ENCODE measurements at regions not wholly inside any gene's neighbourhood (a gene's known extent, or its start where the extent isn't known, plus 50 kb on each side); places are given as distances from the start of the nearest gene placed in this dataset.
A peak's percentile ranks its signal among the peaks of the same experiment; 100 is the strongest.

- no CpG with 5 or more reads among the region's 8 CpGs for WGBS (ENCODE audit: insufficient coverage, low lambda C conversion rate)
- no peak for DNase-seq
- H3K27ac ChIP-seq (ENCODE audit: low read length): no peak overlapping the region
- no peak overlapping the region for H3K4me3 ChIP-seq (ENCODE audit: low read length)
- H3K27me3 ChIP-seq (ENCODE audit: control insufficient read depth, insufficient read depth, low read length): no peaks in the 10 kb centered on the region
- peaks cover 4% of the 10 kb centered on the region for H3K36me3 ChIP-seq (ENCODE audit: control insufficient read depth, insufficient read depth, low read length)
- H3K9me3 ChIP-seq (ENCODE audit: control insufficient read depth, low read depth, low read length): no peaks in the 10 kb centered on the region
- no peaks in the 10 kb centered on the region for H3K4me1 ChIP-seq (ENCODE audit: control insufficient read depth, insufficient read depth, low read length)
Observed at GRCh38 chr11:70697701-70698100, 299.4 kb downstream of the CTTN start.

GRCh38 chr11:70698871-70699270, 300.5 kb downstream of the CTTN start:
- H3K4me3 ChIP-seq (ENCODE audit: low read length): no peak overlapping the region
- H3K36me3 ChIP-seq (ENCODE audit: control insufficient read depth, insufficient read depth, low read length): peaks cover 4% of the 10 kb centered on the region
- H3K27me3 ChIP-seq (ENCODE audit: control insufficient read depth, insufficient read depth, low read length): no peaks in the 10 kb centered on the region
- no CpG with 5 or more reads among the region's 2 CpGs for WGBS (ENCODE audit: insufficient coverage, low lambda C conversion rate)
- no peaks in the 10 kb centered on the region for H3K4me1 ChIP-seq (ENCODE audit: control insufficient read depth, insufficient read depth, low read length)
- H3K9me3 ChIP-seq (ENCODE audit: control insufficient read depth, low read depth, low read length): no peaks in the 10 kb centered on the region
- no peak overlapping the region for H3K27ac ChIP-seq (ENCODE audit: low read length)
- DNase-seq: no peak

GRCh38 chr11:70699294-70700221, 301.2 kb downstream of the CTTN start:
- Histone ChIP-seq H3K27me3 (ENCODE audit: control insufficient read depth, insufficient read depth, low read length) (no peaks in the 10 kb centered on the region), H3K4me1 (ENCODE audit: control insufficient read depth, insufficient read depth, low read length) (no peaks in the 10 kb centered on the region), H3K36me3 (ENCODE audit: control insufficient read depth, insufficient read depth, low read length) (peaks cover 4% of the 10 kb centered on the region), H3K9me3 (ENCODE audit: control insufficient read depth, low read depth, low read length) (no peaks in the 10 kb centered on the region), H3K27ac (ENCODE audit: low read length) (no peak overlapping the region), H3K4me3 (ENCODE audit: low read length) (no peak overlapping the region)
- no CpG with 5 or more reads among the region's 7 CpGs for WGBS (ENCODE audit: insufficient coverage, low lambda C conversion rate)
- peak in 1 of 2 donors; percentile 16 for DNase-seq

GRCh38 chr11:70700453-70700852, 302.1 kb downstream of the CTTN start:
- no peak for DNase-seq
- H3K36me3 ChIP-seq (ENCODE audit: control insufficient read depth, insufficient read depth, low read length): peaks cover 4% of the 10 kb centered on the region
- H3K4me1 ChIP-seq (ENCODE audit: control insufficient read depth, insufficient read depth, low read length): no peaks in the 10 kb centered on the region
- H3K27me3 ChIP-seq (ENCODE audit: control insufficient read depth, insufficient read depth, low read length): no peaks in the 10 kb centered on the region
- WGBS (ENCODE audit: insufficient coverage, low lambda C conversion rate): no CpG with 5 or more reads among the region's 8 CpGs
- H3K27ac ChIP-seq (ENCODE audit: low read length): no peak overlapping the region
- H3K9me3 ChIP-seq (ENCODE audit: control insufficient read depth, low read depth, low read length): no peaks in the 10 kb centered on the region
- no peak overlapping the region for H3K4me3 ChIP-seq (ENCODE audit: low read length)

GRCh38 chr11:70700871-70701270, 302.5 kb downstream of the CTTN start:
- Histone ChIP-seq H3K9me3 (ENCODE audit: control insufficient read depth, low read depth, low read length) (no peaks in the 10 kb centered on the region), H3K36me3 (ENCODE audit: control insufficient read depth, insufficient read depth, low read length) (peaks cover 4% of the 10 kb centered on the region), H3K27ac (ENCODE audit: low read length) (no peak overlapping the region), H3K4me3 (ENCODE audit: low read length) (no peak overlapping the region), H3K27me3 (ENCODE audit: control insufficient read depth, insufficient read depth, low read length) (no peaks in the 10 kb centered on the region), H3K4me1 (ENCODE audit: control insufficient read depth, insufficient read depth, low read length) (no peaks in the 10 kb centered on the region)
- DNase-seq: no peak
- no CpG with 5 or more reads among the region's 5 CpGs for WGBS (ENCODE audit: insufficient coverage, low lambda C conversion rate)

- WGBS (ENCODE audit: insufficient coverage, low lambda C conversion rate): 100% methylated on average over 2 of the region's 4 CpGs
- no peak for DNase-seq
- H3K27ac ChIP-seq (ENCODE audit: low read length): no peak overlapping the region
Observed at GRCh38 chr11:70702040-70702648, 303.8 kb downstream of the CTTN start.

GRCh38 chr11:70703141-70704064, 305.1 kb downstream of the CTTN start:
- H3K9me3 ChIP-seq (ENCODE audit: control insufficient read depth, low read depth, low read length): no peaks in the 10 kb centered on the region
- no peaks in the 10 kb centered on the region for H3K36me3 ChIP-seq (ENCODE audit: control insufficient read depth, insufficient read depth, low read length)
- no peaks in the 10 kb centered on the region for H3K27me3 ChIP-seq (ENCODE audit: control insufficient read depth, insufficient read depth, low read length)
- no peaks in the 10 kb centered on the region for H3K4me1 ChIP-seq (ENCODE audit: control insufficient read depth, insufficient read depth, low read length)
- no CpG with 5 or more reads among the region's 21 CpGs for WGBS (ENCODE audit: insufficient coverage, low lambda C conversion rate)
- no peak overlapping the region for H3K4me3 ChIP-seq (ENCODE audit: low read length)
- DNase-seq: no peak
- no peak overlapping the region for H3K27ac ChIP-seq (ENCODE audit: low read length)

More at GRCh38 chr11:70702040-70702648, 303.8 kb downstream of the CTTN start:
- Histone ChIP-seq H3K27me3 (ENCODE audit: control insufficient read depth, insufficient read depth, low read length) (no peaks in the 10 kb centered on the region), H3K9me3 (ENCODE audit: control insufficient read depth, low read depth, low read length) (no peaks in the 10 kb centered on the region), H3K36me3 (ENCODE audit: control insufficient read depth, insufficient read depth, low read length) (no peaks in the 10 kb centered on the region), H3K4me1 (ENCODE audit: control insufficient read depth, insufficient read depth, low read length) (no peaks in the 10 kb centered on the region), H3K4me3 (ENCODE audit: low read length) (no peak overlapping the region)

- Histone ChIP-seq H3K27me3 (ENCODE audit: control insufficient read depth, insufficient read depth, low read length) (no peaks in the 10 kb centered on the region), H3K4me1 (ENCODE audit: control insufficient read depth, insufficient read depth, low read length) (peaks cover under 1% of the 10 kb centered on the region), H3K4me3 (ENCODE audit: low read length) (no peak overlapping the region), H3K9me3 (ENCODE audit: control insufficient read depth, low read depth, low read length) (no peaks in the 10 kb centered on the region), H3K36me3 (ENCODE audit: control insufficient read depth, insufficient read depth, low read length) (no peaks in the 10 kb centered on the region), H3K27ac (ENCODE audit: low read length) (no peak overlapping the region)
- DNase-seq: no peak
Observed at GRCh38 chr11:70705097-70705496, 306.8 kb downstream of the CTTN start.

- no peaks in the 10 kb centered on the region for H3K36me3 ChIP-seq (ENCODE audit: control insufficient read depth, insufficient read depth, low read length)
Observed at GRCh38 chr11:70705930-70706329, 307.6 kb downstream of the CTTN start.

GRCh38 chr11:70707821-70708220, 309.5 kb downstream of the CTTN start:
- peaks cover 15% of the 10 kb centered on the region for H3K4me1 ChIP-seq (ENCODE audit: control insufficient read depth, insufficient read depth, low read length)
- no peaks in the 10 kb centered on the region for H3K27me3 ChIP-seq (ENCODE audit: control insufficient read depth, insufficient read depth, low read length)
- no peaks in the 10 kb centered on the region for H3K9me3 ChIP-seq (ENCODE audit: control insufficient read depth, low read depth, low read length)
- H3K4me3 ChIP-seq (ENCODE audit: low read length): no peak overlapping the region
- peak; percentile 40 to 44 for DNase-seq
- no peaks in the 10 kb centered on the region for H3K36me3 ChIP-seq (ENCODE audit: control insufficient read depth, insufficient read depth, low read length)
- WGBS (ENCODE audit: insufficient coverage, low lambda C conversion rate): no CpG with 5 or more reads among the region's 6 CpGs
- no peak overlapping the region for H3K27ac ChIP-seq (ENCODE audit: low read length)

More at GRCh38 chr11:70705930-70706329, 307.6 kb downstream of the CTTN start:
- no peaks in the 10 kb centered on the region for H3K27me3 ChIP-seq (ENCODE audit: control insufficient read depth, insufficient read depth, low read length)
- H3K4me1 ChIP-seq (ENCODE audit: control insufficient read depth, insufficient read depth, low read length): peaks cover 8% of the 10 kb centered on the region
- no peak for DNase-seq
- no peak overlapping the region for H3K4me3 ChIP-seq (ENCODE audit: low read length)
- 78% methylated on average over 6 of the region's 10 CpGs for WGBS (ENCODE audit: insufficient coverage, low lambda C conversion rate)
- no peak overlapping the region for H3K27ac ChIP-seq (ENCODE audit: low read length)
- no peaks in the 10 kb centered on the region for H3K9me3 ChIP-seq (ENCODE audit: control insufficient read depth, low read depth, low read length)
